ENCODE measurements at regions not wholly inside any gene's neighbourhood (a gene's known extent, or its start where the extent isn't known, plus 50 kb on each side); places are given as distances from the start of the nearest gene placed in this dataset.

DNA sequence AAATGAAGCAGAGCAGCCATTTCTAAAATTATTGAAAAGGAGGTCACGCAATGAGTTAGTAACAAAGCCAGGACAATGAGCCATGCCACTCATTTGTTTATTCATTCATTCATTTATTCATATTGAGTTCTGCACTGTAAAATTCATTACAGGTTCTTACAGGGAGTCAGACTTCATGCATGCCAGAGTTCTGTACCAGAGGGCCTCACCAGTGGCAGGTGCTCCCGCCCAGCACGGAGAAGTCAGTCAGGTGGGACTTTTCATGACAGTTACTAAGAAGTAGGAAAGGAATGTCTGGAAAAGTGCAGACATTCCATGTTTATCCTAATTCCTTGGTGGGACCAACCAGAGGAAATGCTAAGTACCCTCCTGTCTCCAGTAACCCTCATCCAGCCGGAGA is 217.5 kb upstream of the BLID start:
- Histone ChIP-seq H3K4me3 (ENCODE audit: control insufficient read depth in 2 of 3, extremely low read depth in 1 of 3, insufficient read depth in 2 of 3, low read depth in 1 of 3, low read length in 3 of 3) (no peak overlapping the region), H4K20me1 (ENCODE audit: control insufficient read depth, extremely low read depth, insufficient read depth, low read length) (no peaks in the 10 kb centered on the region), H3K27me3 (ENCODE audit: control insufficient read depth, extremely low read depth, insufficient read depth, low read length) (no peaks in the 10 kb centered on the region), H3K9me3 (ENCODE audit: control insufficient read depth, low read depth, low read length) (no peaks in the 10 kb centered on the region), H3K27ac (ENCODE audit: control insufficient read depth, insufficient read depth, low read length) (no peak overlapping the region), H3K36me3 (ENCODE audit: control insufficient read depth in 2 of 2, extremely low read depth in 1 of 2, insufficient read depth in 2 of 2, low read length in 2 of 2) (no peaks in the 10 kb centered on the region), H3K9ac (ENCODE audit: control insufficient read depth, extremely low read depth, insufficient read depth, low read length) (no peak overlapping the region), H3K9me1 (ENCODE audit: control insufficient read depth, extremely low read depth, insufficient read depth, low read length) (no peaks in the 10 kb centered on the region), H3K4me2 (ENCODE audit: control insufficient read depth, extremely low read depth, insufficient read depth, low read depth, low read length) (no peak overlapping the region), H3K4me1 (ENCODE audit: control insufficient read depth, extremely low read depth, insufficient read depth, low read length) (peaks cover 9% of the 10 kb centered on the region), H3K79me2 (ENCODE audit: control insufficient read depth, insufficient read depth, low read length) (no peaks in the 10 kb centered on the region), H2AFZ (ENCODE audit: control insufficient read depth, low read length) (no peak overlapping the region)
- no peak for FAIRE-seq
- dilution Hi-C loops (cut with MboI; ENCODE audit: extremely low pct_ligation_motif_present, low sequenced_read_pairs): no loop called here
- no peak for DNase-seq (ENCODE audit: low read depth, low spot score)
- TF ChIP-seq, protein P1, sequence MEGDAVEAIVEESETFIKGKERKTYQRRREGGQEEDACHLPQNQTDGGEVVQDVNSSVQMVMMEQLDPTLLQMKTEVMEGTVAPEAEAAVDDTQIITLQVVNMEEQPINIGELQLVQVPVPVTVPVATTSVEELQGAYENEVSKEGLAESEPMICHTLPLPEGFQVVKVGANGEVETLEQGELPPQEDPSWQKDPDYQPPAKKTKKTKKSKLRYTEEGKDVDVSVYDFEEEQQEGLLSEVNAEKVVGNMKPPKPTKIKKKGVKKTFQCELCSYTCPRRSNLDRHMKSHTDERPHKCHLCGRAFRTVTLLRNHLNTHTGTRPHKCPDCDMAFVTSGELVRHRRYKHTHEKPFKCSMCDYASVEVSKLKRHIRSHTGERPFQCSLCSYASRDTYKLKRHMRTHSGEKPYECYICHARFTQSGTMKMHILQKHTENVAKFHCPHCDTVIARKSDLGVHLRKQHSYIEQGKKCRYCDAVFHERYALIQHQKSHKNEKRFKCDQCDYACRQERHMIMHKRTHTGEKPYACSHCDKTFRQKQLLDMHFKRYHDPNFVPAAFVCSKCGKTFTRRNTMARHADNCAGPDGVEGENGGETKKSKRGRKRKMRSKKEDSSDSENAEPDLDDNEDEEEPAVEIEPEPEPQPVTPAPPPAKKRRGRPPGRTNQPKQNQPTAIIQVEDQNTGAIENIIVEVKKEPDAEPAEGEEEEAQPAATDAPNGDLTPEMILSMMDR (optimal IDR thresholded peaks at IDR 0.05 in 1 of 3, IDR thresholded peaks at IDR 0.05 in 1 of 3, conservative IDR thresholded peaks at IDR 0.05 in 1 of 3; ENCODE audit: extremely low read depth in 1 of 3, insufficient read depth in 2 of 3, low read length in 3 of 3): no peak
- TF ChIP-seq EZH2 (IDR thresholded peaks at IDR 0.05; ENCODE audit: low read length): no peak

DNA sequence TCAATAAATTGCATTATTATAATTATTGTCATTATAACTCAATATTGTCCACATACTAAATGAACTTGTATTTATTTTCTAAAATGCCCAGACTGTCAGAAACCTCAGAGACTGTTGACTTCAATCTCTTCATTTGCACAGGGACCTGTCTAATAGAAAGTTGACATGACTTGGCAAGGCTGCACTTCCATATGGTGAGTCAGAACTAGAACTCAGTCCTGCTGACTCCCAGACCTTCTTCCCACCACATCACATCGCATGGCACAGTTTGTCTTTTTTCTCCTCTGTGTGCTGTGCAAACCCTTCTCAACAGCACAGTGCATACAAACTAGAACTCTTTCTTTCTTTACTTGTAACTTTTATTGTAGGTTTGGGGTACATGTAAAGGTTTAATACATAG is 215.1 kb upstream of the BLID start:
- H3K27ac ChIP-seq (ENCODE audit: control insufficient read depth, insufficient read depth, low read length): no peak overlapping the region
- no peaks in the 10 kb centered on the region for H3K9me3 ChIP-seq (ENCODE audit: control insufficient read depth, low read depth, low read length)
- H3K36me3 ChIP-seq (ENCODE audit: control insufficient read depth in 2 of 2, extremely low read depth in 1 of 2, insufficient read depth in 2 of 2, low read length in 2 of 2): no peaks in the 10 kb centered on the region
- no peak overlapping the region for H3K9ac ChIP-seq (ENCODE audit: control insufficient read depth, extremely low read depth, insufficient read depth, low read length)
- DNase-seq (ENCODE audit: low read depth, low spot score): no peak
- H3K79me2 ChIP-seq (ENCODE audit: control insufficient read depth, insufficient read depth, low read length): no peaks in the 10 kb centered on the region
- H3K4me2 ChIP-seq (ENCODE audit: control insufficient read depth, extremely low read depth, insufficient read depth, low read depth, low read length): no peak overlapping the region
- no peaks in the 10 kb centered on the region for H3K9me1 ChIP-seq (ENCODE audit: control insufficient read depth, extremely low read depth, insufficient read depth, low read length)
- no peaks in the 10 kb centered on the region for H3K27me3 ChIP-seq (ENCODE audit: control insufficient read depth, extremely low read depth, insufficient read depth, low read length)
- no peak for FAIRE-seq
- peaks cover 9% of the 10 kb centered on the region for H3K4me1 ChIP-seq (ENCODE audit: control insufficient read depth, extremely low read depth, insufficient read depth, low read length)
- no peaks in the 10 kb centered on the region for H4K20me1 ChIP-seq (ENCODE audit: control insufficient read depth, extremely low read depth, insufficient read depth, low read length)
- H2AFZ ChIP-seq (ENCODE audit: control insufficient read depth, low read length): no peak overlapping the region
- TF ChIP-seq EZH2 (IDR thresholded peaks at IDR 0.05; ENCODE audit: low read length): no peak
- TF ChIP-seq, protein P1 (optimal IDR thresholded peaks at IDR 0.05 in 1 of 3, IDR thresholded peaks at IDR 0.05 in 1 of 3, conservative IDR thresholded peaks at IDR 0.05 in 1 of 3; ENCODE audit: extremely low read depth in 1 of 3, insufficient read depth in 2 of 3, low read length in 3 of 3): no peak
- H3K4me3 ChIP-seq (ENCODE audit: control insufficient read depth in 2 of 3, extremely low read depth in 1 of 3, insufficient read depth in 2 of 3, low read depth in 1 of 3, low read length in 3 of 3): no peak overlapping the region
- dilution Hi-C loops (cut with MboI; ENCODE audit: extremely low pct_ligation_motif_present, low sequenced_read_pairs): no loop called here
